ENCODE measurements at regions not wholly inside any gene's neighbourhood (a gene's known extent, or its start where the extent isn't known, plus 50 kb on each side); places are given as distances from the start of the nearest gene placed in this dataset.

GRCh38 chr11:71151561-71151960, 100.8 kb downstream of the SHANK2 start:
- in situ Hi-C loops (cut with MboI; ENCODE audit: low sequenced_read_pairs, unreplicated experiment), result no loop called here
- TF ChIP-seq, protein P1, sequence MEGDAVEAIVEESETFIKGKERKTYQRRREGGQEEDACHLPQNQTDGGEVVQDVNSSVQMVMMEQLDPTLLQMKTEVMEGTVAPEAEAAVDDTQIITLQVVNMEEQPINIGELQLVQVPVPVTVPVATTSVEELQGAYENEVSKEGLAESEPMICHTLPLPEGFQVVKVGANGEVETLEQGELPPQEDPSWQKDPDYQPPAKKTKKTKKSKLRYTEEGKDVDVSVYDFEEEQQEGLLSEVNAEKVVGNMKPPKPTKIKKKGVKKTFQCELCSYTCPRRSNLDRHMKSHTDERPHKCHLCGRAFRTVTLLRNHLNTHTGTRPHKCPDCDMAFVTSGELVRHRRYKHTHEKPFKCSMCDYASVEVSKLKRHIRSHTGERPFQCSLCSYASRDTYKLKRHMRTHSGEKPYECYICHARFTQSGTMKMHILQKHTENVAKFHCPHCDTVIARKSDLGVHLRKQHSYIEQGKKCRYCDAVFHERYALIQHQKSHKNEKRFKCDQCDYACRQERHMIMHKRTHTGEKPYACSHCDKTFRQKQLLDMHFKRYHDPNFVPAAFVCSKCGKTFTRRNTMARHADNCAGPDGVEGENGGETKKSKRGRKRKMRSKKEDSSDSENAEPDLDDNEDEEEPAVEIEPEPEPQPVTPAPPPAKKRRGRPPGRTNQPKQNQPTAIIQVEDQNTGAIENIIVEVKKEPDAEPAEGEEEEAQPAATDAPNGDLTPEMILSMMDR (IDR thresholded peaks at IDR 0.05; ENCODE audit: borderline replicate concordance, control extremely low read depth, extremely low read depth, insufficient read depth, missing control alignments), result no peak
- DNase-seq (ENCODE audit: low spot score), result no peak

DNA sequence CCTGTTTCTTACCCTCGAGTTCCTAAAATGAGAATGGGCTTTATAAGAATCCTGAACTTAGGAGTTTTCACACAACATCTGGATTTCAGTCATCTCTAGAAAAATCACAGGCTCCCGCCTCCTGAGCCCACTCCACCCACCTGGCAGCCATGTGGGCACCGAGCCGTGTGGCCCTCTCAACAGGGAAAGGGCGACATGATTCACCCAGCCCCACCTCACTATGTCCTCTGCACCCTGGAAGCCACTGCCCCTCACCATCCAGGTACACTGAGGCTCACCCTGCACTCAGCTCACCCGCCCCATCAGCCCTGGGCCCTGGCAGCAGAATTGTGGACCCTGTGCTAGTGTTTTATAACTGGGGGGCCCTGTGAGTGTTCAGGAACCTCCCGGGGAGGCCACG, 101.5 kb downstream of the SHANK2 start:
- no peak for DNase-seq (ENCODE audit: low spot score)
- TF ChIP-seq, protein P1 (IDR thresholded peaks at IDR 0.05; ENCODE audit: borderline replicate concordance, control extremely low read depth, extremely low read depth, insufficient read depth, missing control alignments), result no peak
- in situ Hi-C loops (cut with MboI; ENCODE audit: low sequenced_read_pairs, unreplicated experiment), result no loop called here

GRCh38 chr11:71148716-71149115, 103.7 kb downstream of the SHANK2 start:
- in situ Hi-C loops (cut with MboI; ENCODE audit: low sequenced_read_pairs, unreplicated experiment), result no loop called here
- TF ChIP-seq, protein P1 (IDR thresholded peaks at IDR 0.05; ENCODE audit: borderline replicate concordance, control extremely low read depth, extremely low read depth, insufficient read depth, missing control alignments), result no peak
- DNase-seq (ENCODE audit: low spot score), result no peak

GRCh38 chr11:71147331-71147730, 105.0 kb downstream of the SHANK2 start:
- TF ChIP-seq, protein P1 (IDR thresholded peaks at IDR 0.05; ENCODE audit: borderline replicate concordance, control extremely low read depth, extremely low read depth, insufficient read depth, missing control alignments), result no peak
- no peak for DNase-seq (ENCODE audit: low spot score)
- in situ Hi-C loops (cut with MboI; ENCODE audit: low sequenced_read_pairs, unreplicated experiment), result no loop called here

- in situ Hi-C loops (cut with MboI; ENCODE audit: low sequenced_read_pairs, unreplicated experiment), result no loop called here
- TF ChIP-seq, protein P1 (IDR thresholded peaks at IDR 0.05; ENCODE audit: borderline replicate concordance, control extremely low read depth, extremely low read depth, insufficient read depth, missing control alignments), result no peak
- no peak for DNase-seq (ENCODE audit: low spot score)
Observed at GRCh38 chr11:71146846-71147245, 105.5 kb downstream of the SHANK2 start.

GRCh38 chr11:71145988-71146824, 106.2 kb downstream of the SHANK2 start:
- TF ChIP-seq, protein P1 (IDR thresholded peaks at IDR 0.05; ENCODE audit: borderline replicate concordance, control extremely low read depth, extremely low read depth, insufficient read depth, missing control alignments), result no peak
- DNase-seq (ENCODE audit: low spot score), result no peak
- in situ Hi-C loops (cut with MboI; ENCODE audit: low sequenced_read_pairs, unreplicated experiment), result no loop called here
